Vagina (tissue), 2 donors: ENCODE measurements at regions not wholly inside any gene's neighbourhood (a gene's known extent, or its start where the extent isn't known, plus 50 kb on each side); places are given as distances from the start of the nearest gene placed in this dataset.

ENCODE experiments used
- CTCF ChIP-seq, 3 experiments: fragments of 450-650 bp in 2 of 3; fragments of 200-600 bp in 1 of 3; sonication (generic) in 1 of 3; IDR thresholded peaks; one replicate each; pipeline ENCODE4 v1.5.1; 2017 to 2019; ENCODE audit warnings: antibody characterized with exemption in 3 of 3, mild to moderate bottlenecking in 2 of 3, moderate library complexity in 2 of 3
- POLR2A ChIP-seq, 2 donors: fragments of 450-650 bp; IDR thresholded peaks; one replicate each; pipeline ENCODE4 v1.6.1; 2017; ENCODE audit warnings: antibody characterized with exemption in 2 of 2, mild to moderate bottlenecking in 2 of 2, moderate library complexity in 2 of 2

- TF ChIP-seq CTCF (IDR thresholded peaks at IDR 0.05) (no peak), POLR2A (IDR thresholded peaks at IDR 0.05) (no peak)
These were observed 73.2 kb downstream of the VEGFA start for GRCh38 chr6:43843097-43843645.
